RWPE1 (cell line): ENCODE measurements at regions not wholly inside any gene's neighbourhood (a gene's known extent, or its start where the extent isn't known, plus 50 kb on each side); places are given as distances from the start of the nearest gene placed in this dataset.

Experiments used
- CTCF ChIA-PET: fragments of 350-600 bp; sonication (Branson Sonifier 250); formaldehyde crosslinking; extraction: SDS; loops from one replicate; lab custom pipeline; 2021; lab: Yijun Ruan, JAX
- POLR2A ChIA-PET: fragments of 400-600 bp; formaldehyde crosslinking; extraction: SDS; loops from one replicate; lab custom pipeline; 2020; ENCODE audit warnings: antibody characterized with exemption; ENCODE audit not compliant: low non-redundant PET; lab: Yijun Ruan, JAX
- DNase-seq: peaks from one replicate; pipeline ENCODE4 v3.0.0; 2012; ENCODE audit warnings: low spot score
- H3K27ac ChIP-seq: fragments of 450-650 bp; 2 replicates; pipeline ENCODE4 v1.5.1; 2017
- CTCF ChIP-seq: fragments of 450-650 bp; conservative IDR thresholded peaks from 2 replicates; pipeline ENCODE4 v1.5.1; 2017; ENCODE audit warnings: low read depth, mild to moderate bottlenecking

GRCh38 chr3:190912736-190913135 lies 50.2 kb upstream of the GMNC start:
- no peak for TF ChIP-seq CTCF
- CTCF ChIA-PET, result no interaction called here
- H3K27ac ChIP-seq, result no peak overlapping the region
- POLR2A ChIA-PET, result no interaction called here
- no peak for DNase-seq
